ENCODE measurements at regions not wholly inside any gene's neighbourhood (a gene's known extent, or its start where the extent isn't known, plus 50 kb on each side); places are given as distances from the start of the nearest gene placed in this dataset.
"Not testable (repeated sequence)": the region's sequence is repeated elsewhere in the genome, so short reads cannot be mapped to it uniquely, and the experiment has no call there.

DNA sequence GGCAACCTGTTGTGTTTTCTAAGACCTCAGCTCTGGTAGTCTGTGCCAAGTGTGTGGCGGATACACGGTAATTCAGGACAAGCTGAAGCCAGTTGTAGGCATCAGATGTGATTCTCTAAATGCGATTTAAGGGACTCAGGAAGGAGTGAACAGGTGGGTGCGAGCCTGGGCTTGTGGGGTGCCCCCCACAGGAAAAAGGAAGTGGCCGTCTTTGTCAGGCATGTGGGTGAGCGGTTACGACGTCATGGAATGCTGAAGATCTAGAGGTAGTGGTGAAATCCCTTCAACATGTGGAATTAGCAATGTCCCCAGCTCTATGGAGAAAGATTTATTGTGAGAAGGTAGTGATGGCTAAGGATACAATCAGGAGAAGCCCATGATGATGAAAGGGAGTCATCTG is 95.1 kb upstream of the EXOC2 start:
- DNase-seq = no peak

DNA sequence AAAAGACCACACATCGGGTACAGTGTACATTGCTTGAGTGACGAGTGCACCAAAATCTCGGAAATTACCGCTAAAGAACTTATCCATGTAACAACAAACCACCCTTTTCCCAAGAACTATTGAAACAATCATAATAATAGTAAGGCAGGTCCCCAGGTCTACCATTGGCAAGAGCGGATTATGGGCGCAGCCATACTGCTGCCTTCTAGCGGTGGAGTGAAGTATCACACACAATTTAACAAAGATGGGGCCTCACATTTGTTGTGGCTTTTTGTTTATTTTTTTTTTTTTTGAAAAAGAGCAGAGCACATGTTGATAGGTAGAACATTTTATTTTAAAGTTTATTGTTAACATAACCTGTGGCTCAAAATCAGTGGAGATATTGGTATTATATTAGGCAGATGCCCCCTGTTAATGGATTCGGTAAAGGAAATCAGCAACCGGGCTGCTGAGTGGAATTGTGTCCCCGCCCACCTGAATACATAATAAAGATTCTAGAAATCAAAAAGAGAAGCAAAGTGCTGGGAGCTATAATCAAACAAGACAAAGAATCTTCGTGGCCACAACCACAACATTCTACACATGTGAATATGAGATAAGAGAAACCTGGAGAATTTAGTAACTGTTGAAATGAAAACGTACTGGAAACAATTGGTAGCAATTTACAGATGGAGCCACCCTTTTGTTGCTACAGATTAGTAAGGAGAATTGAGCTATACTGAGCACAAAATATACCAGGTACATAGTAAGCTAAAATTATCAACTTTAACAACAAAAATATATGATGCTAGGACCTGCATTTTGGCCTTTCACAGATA is 94.2 kb upstream of the EXOC2 start:
- no peak for DNase-seq

DNA sequence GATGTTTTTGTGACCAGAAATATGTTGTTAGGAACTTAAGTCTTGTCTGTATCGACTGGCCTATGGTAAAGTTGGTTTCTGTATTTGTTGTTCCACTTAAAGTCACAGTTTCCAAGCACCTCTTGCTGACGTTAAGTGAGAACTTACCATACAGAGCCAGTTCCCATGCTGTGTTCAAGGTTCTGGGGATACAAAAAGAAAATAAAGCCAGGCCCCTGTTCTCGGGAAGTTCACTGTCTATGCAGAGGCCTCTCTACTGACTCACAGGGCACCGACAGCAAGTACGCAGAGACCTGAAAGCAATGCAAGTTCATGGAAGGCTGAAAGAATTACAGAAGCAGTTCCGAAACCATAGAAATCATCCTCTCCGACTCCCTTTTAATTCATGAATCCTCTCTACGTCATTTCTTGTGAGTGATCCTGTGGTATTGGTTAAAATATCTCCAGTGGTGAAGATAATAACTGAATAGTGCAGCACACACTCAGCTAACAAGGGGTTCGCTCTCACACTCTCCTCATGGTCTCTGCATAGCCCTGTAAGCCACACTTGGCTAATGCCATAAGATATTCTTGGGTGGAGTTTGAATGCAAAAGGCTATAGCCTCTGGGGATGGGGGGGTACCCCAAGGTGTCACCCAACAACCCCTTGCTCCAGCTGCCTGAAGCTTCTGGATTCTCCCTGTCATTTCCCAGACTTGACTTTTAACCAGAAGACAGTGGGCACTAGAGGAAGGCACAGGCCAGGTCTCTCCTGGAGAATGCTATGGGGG is 91.2 kb upstream of the EXOC2 start:
- no peak for DNase-seq

DNA sequence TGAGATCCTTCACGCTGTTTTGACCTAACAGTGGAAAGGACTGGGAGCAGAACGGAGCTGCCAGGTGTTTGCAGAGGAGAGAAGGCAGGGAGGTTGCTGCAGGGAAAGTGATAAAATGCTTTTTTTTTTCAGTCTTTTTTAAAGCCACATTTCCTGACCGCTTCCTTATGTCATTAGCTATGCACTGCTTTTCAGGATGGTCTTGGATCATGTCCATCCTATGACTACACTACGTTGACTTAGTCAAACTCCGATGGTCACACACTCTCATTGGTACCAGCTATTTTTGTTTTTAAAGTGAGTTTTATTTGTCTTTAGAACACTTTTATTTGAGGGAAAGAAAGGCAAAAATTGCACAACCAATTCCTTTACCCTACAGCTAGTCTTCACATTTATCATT is 89.2 kb upstream of the EXOC2 start:
- no peak for DNase-seq

DNA sequence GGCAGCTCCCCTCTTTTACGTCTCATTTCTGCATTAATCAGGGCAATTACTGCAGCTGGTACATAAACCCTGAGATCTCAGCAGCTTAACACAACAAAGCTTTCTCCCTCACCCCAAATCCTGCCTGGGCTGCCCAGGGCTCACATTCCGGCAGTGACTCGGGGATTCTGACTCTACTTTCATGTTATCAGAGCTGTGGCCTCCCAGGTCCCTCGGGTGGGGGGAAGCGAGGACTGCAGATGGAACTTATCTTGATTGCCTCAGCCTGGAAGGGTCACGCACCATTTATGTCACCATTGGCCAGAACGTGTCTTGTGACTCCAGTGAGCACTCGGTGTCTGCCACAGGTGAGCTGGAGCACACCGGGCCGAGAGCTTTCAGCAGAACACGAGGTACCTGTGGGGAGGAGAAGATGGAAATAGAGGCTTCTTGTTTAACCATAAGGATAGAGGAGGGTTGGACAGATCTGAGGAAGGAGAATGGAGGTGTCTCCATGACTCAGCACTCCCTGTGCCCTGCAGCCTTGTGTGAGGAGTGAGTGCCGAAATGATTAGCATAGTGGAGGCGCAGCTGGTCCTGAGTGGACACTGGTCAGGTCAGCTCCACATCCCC is 88.5 kb upstream of the EXOC2 start:
- no peak for DNase-seq

DNA sequence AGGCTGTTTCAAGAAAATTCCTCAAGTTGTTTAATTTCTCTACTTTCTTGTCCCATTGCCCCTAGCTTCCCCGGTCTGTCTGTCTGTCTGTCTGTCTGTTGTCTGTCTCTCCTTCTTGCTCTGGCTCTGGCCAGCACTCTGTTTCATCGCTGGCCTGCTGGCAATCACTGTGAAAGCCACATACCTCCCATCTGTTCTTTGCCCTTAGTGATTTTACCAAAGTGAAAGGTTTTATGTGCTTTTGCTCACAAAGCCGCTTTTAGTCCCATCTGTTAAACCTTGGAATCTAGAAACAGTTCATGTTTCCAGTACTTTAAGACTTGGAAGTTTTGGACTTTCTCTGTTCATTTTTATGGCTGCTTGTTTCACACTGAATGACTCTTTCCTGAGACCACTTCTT is 87.8 kb upstream of the EXOC2 start:
- DNase-seq = no peak

DNA sequence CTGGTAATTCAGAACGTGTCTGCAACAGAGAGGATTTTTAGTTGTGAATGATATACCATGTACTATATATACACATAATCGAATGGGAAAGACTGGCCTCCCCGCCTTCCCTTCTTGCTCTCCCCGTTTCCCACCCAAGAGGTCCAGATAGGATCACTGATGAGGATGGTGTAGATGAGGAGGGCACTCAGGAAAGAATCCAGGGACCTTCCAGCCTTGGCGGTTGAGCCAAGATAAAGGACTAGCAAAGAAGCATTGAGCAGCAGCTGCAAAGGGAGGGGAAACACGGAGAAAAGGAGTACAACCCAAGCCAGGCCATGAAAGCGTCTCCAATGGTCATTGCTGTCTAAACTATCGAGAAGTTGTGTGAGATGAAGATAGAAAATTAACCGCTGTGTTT is 84.0 kb upstream of the EXOC2 start:
- no peak for DNase-seq

DNA sequence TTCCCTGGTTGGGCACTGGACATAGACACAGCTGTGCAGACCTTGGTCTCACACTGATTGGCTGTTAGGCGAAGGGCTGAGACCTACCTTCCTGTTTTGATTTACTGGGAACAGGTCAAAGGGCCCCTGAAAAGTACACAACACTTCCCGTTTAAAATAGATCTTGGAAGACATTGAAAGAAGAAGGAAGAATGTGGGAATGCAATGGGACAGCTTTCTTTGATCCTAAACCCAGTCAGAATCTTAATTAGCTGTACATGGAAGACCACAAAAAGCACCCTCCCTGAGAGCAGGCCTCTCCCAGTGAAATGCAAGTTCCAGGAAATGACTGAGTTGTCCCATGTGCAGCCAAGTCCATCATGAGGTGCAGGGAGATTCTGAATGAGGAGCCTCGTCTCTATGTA is 83.6 kb upstream of the EXOC2 start:
- DNase-seq = no peak

DNA sequence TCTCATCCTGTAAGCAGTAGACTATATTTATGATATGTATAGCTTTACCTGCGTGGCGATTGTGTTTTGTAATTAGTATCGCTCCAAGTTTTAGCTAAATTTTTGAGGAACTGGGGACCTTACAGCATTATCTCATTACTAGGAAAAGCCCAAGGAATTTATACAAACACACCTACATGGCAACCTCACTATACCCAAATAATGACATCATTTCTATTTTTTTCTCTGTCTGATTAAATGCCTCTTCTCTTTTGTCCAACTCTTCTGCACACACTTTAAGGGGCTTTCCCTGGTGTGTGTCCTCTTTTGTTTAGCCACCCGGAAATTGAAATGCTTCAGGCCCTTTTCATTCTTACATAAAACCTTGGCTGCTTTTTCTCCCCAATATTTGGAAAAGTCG is 82.9 kb upstream of the EXOC2 start:
- DNase-seq = no peak

DNA sequence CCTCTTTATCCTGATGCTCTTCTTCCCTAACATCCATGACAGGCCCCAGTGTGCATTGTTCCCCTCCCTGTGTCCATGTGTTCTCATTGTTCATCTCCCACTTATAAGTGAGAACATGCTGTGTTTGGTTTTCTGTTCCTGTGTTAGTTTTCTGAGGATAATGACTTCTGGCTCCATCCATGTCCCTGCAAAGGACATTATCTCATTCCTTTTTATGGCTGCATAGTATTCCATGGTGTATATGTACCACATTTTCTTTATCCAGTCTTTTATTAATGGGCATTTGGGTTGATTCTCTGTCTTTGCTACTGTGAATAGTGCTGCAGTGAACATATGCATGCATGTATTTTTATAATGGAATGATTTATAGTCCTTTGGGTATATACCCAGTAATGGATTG is 78.7 kb upstream of the EXOC2 start:
- DNase-seq = not testable (repeated sequence)

DNA sequence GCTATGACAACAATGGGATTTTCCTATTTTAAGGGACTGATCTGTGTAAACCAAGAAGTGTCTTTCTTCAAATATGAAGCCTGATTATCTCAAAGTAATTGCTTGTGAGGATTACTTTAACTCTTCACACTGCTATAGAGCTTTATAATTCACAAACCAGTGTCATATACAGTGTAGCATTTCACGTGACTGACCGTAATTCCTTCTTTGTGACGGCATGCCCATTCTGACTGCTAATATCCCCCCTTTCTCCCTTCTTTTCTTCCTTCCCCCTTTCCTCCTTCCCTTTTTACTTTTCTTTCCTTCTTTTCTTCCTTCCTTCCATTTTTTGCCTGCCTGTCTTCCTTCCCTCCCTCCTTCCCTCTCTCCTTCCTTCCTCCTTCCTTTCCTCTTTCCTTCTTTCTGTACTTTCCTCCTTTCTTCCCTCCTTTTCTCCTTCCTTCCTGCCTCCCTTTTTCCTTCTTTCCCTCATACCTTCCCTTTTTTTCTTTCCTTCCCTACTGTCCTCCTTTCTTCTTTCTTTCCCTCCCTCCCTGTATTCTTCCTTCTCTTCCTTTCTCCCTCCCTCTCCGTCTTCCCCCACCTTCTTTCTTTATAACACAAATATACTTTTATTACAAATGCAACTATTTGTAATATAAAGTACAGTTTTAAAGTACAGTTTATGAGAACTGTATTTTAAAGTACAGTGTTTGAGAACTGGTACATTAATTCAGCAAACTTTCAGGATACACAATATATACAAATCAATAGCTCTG is 75.0 kb upstream of the EXOC2 start:
- DNase-seq = no peak

DNA sequence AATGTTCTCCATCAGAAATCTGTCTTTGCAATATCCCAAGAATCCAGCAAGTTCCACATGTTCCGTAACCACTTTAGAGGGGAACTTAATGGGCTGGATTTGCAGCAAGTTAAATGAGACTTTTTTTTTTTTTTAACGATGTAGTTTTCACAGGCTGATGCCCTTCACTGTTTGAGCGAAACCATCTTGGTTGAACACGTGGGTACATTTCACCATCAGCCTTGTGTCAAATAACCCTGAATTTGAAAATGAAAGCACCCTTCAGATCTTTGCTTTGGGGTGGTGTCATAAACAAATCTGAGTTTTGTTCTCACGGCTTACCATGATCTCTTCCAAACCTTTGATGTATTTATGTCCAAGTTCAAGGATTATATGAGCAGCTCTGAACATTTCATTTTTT is 73.7 kb upstream of the EXOC2 start:
- no peak for DNase-seq

DNA sequence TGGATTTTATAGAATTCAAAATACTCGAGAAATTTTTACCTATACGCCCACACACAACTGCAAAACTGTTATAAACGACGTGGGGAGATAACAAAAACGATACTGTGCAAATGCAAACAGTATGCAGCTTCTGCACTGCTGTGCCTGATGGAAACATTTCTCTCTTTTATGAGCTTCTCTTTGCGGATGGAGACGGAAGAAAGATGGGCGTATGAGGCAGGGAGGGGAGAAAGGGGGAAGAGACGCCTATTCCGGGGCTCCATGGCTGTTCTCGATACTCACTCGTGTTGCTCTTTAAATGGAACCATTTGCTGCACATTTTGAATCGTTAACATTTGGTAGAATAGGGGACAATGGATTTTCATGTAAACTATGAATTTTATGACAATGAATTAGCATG is 69.1 kb upstream of the EXOC2 start:
- DNase-seq = no peak

DNA sequence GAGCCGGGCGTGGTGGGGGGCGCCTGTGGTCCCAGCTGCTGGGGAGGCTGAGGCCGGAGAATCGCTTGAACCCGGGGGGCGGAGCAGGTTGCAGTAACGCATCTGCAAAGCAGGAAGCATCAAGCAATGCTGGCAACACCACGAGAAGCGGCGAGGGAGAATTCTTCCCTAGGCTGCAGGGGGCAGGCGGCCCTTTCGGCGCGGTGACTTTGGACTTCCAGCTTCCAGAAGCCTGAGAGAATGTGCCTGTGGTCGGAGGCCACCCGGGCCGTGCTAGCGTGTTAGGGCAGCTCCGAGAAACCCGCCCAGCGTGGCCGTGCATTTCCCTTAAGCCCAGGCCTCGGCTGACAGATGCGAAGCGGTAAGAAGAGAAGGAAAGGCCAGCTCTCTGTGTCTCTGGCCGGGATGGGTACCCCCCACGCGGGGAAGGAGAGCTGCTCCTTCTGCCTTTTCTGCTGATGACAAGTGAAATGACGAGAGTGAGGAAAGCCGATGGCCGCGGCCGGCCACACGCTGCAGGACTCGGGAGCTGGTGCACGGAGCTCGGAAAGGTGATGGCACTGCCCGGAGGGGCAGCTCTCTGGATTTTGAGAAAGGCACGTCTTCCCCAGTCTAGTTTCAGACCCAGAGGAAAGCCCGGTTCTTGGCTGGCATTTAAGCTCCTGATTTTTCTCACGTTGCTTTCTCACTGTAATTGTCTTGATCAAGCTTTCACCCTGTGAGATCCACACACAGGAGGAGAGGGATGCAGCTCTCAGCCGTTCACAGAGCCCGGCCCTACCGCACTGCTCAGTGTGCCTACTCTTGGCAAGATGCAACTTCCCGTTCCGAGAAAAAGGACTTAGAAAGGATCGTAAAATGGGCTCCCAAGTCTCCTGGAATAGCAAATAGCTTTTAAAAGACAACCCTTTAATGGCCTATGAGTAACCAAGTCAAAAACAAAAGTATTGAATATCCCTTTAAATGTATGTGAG is 68.3 kb upstream of the EXOC2 start:
- no peak for DNase-seq

DNA sequence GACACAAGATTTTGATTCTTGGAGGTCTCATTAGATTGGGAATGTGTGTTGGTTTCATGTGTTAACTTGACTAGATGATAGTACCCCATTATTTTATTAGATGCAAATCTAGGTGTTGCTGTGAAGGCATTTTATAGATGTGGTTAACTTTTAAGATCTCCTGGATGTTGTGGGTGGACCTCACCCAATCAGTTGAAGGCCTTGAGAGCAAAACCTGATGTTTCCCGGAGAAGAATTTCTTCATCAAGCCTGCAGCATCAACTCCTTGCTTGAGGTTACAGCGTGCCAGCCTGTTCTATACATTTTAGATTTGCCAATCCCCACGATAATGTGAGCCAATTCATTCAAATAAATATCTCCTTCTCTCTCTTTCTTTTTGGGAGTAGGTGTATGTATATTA is 66.8 kb upstream of the EXOC2 start:
- no peak for DNase-seq

DNA sequence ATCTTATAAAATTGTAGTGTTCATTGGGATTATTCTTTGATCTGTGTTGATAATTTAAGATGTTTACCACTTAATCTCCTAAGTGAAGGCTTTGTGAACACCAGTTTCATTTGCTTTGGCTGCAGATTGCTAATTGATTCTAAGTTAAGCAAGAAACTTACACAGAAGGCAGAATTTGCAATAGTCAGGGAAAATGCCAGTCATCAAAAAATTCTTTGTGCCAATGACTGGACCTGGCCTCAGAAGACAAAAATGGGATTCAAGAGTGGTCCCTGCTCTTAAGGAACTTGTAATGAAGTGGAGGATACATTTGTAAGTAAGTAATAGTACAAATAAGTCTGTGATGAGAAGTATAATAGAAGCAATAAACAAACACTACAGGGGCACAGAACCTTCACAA is 63.3 kb upstream of the EXOC2 start:
- DNase-seq = no peak

DNA sequence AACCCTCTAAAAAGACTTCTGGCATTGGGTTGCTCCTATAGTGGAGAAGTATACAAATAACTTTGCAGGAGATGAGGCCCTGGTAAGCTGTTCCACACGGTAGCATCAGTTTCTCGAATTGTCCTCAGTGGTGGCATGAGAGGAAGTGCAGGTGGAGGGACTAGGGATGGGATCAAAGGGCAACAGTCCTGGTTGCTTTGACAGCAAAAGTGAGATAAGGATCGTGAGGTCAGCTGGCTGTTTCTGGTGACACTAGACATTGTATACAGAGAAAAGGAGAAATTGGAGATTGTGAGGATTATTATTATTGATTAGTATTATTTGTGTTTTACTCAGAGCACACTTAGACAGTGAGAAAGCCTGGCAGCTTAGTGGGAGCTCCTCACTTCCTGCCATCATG is 61.3 kb upstream of the EXOC2 start:
- DNase-seq = no peak

DNA sequence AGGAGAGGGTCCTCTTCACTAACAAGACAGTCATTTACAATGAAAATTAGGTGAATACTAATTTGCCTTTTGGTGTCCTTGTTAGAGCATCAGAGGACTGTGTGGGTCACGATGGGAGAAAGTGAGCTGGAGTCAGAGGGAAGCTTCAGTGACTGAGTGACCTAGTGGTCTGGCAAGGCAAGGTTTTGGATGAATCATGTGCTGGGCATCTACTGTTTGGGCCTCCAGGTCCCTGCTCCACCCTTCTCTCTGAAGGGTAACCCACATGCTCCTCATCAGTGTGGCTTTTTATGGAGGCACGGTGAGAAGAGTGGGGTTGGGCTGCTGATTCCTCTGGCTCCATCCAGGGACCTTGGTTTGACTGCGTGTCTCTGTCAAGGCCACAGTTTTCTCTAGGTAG is 60.5 kb upstream of the EXOC2 start:
- DNase-seq = no peak

DNA sequence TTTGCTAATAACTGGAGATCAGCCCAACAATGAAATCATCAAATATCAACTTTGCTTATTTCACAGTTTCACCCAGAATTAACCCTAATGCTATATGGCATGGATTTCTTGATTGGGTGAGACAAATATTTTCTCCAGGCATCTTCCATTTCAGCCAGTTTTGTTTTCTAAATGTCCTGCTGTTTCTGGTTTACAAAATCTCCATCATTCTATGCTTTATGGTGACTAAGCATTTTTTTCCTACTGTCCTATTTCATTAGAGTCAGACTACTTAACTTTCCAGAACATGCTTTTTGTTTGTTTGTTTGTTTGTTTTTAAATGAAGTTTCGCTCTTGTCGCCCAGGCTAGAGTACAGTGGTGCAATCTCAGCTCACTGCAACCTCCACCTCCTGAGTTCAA is 59.5 kb upstream of the EXOC2 start:
- DNase-seq = no peak

DNA sequence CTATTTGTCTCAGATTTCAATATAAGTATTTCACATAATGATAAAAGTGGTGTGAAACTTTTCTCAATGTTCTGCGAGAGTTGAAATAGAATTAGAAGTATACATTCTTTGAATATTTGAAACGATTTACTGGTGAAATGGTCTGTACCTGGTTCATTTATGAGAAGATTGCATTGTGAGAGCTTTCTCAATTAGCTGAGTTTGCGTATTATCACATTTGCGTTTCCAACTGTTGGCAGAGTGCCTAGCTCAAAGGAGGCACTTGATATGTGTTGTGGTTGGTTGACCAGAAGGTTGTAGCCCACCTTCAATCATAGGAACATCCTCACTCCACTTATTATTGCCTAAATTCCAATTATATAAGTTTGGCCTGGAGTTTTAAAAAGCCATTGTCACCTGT is 58.8 kb upstream of the EXOC2 start:
- peak; percentile 28 for DNase-seq

DNA sequence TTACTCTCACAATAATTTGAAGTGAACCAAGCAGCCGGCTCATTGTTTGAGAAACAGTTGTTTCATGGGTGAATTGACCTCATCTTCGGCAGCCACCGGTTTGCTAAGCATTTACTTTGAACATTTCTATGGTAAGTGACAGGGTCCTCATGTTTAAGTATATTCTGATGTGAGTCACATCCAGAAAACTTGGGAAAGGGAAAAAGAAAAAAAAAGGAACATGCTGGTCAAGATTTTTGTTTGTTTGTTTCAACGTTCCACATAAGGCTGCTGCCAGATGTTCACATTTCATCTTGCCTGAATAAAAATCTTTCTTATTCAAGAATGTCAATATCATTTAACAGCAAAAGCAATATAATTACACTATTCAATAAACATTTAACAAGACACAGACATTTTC is 55.0 kb upstream of the EXOC2 start:
- no peak for DNase-seq

DNA sequence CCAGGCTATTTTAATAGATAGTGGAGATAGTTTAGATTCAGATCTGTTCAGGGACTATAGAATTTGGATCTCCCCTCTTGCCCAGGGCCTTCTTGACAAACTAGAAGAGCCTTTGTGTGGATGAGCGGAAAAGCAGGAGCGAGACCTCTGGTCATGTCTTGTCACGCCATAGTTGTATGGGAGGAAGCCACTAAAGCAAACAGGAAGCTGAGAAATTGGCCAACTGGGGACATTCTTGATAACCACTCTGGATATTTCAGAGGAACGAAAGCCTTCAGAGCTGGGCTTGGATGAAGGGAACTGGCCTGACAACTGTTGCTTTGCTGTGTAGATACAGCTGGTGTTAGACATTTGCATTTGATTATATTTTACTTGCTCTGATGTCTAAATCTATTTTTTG is 54.1 kb upstream of the EXOC2 start:
- no peak for DNase-seq

Measured in NCI-H1105 (cell line).